Activated T-cell treated with anti-CD3 and anti-CD28 coated beads, Interleukin-2, amount 50 U/mL, for 24 hours (primary cell): ENCODE measurements at regions not wholly inside any gene's neighbourhood (a gene's known extent, or its start where the extent isn't known, plus 50 kb on each side); places are given as distances from the start of the nearest gene placed in this dataset.

Source experiments
- DNase-seq: peaks from one replicate; pipeline ENCODE4 v3.0.0-alpha.2; 2020
- H3K27ac Mint-ChIP-seq: 2 replicates; pipeline ENCODE4 v1.8.0; 2020; ENCODE audit warnings: mild to moderate bottlenecking, mixed read lengths
- H3K27me3 Mint-ChIP-seq: 2 replicates; pipeline ENCODE4 v1.8.0; 2020; ENCODE audit warnings: mixed read lengths
- H3K36me3 Mint-ChIP-seq: 2 replicates; pipeline ENCODE4 v1.8.0; 2020; ENCODE audit warnings: low read depth, mixed read lengths
- H3K4me1 Mint-ChIP-seq: 2 replicates; pipeline ENCODE4 v1.8.0; 2020; ENCODE audit warnings: low read depth, mixed read lengths
- H3K4me3 Mint-ChIP-seq: 2 replicates; pipeline ENCODE4 v1.8.0; 2020; ENCODE audit warnings: mild to moderate bottlenecking, moderate library complexity, mixed read lengths
- H3K9me3 Mint-ChIP-seq: 2 replicates; pipeline ENCODE4 v1.8.0; 2020; ENCODE audit warnings: mixed read lengths

DNA sequence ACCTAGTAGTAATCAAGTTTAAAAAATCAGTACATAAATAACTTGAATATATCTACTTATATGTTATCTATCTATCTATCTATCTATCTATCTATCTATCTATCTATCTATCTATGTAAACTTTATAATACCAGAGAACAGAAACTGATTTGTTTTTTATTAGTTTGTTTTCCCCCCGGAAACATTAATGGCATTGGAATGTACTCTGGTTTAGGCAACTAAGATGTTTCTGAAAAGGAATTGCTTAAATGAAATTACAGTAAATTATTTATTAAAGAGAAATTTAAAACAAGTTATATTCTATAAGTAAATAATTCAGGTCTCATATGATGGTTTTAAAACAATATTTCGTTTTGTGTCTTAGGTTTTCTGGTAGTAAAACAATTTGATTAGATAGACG is 681.0 kb upstream of the ADAMTS5 start:
- DNase-seq, result no peak
- Mint-ChIP-seq H3K4me3 (no peak overlapping the region), H3K4me1 (no peaks in the 10 kb centered on the region), H3K27me3 (no peaks in the 10 kb centered on the region), H3K27ac (no peak overlapping the region), H3K36me3 (no peaks in the 10 kb centered on the region), H3K9me3 (no peaks in the 10 kb centered on the region)

DNA sequence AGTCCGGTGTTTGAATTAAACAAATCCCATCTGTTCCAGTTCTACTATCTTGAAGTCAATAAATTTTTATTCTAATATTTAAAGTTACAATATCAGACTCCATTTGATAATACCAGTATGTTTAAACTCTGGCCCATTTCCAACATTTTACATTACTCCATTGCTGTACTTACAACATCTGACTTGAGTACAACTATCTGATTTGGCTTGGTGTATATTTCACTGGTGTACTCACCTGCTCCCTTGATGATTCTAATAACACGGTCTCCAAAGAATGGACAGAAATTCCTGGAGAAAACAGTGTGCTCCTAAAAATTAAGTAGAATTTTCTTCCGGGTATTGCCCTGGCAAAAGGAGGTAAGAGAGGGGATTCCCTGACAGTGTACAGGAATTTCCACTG is 680.5 kb upstream of the ADAMTS5 start:
- no peak overlapping the region for H3K27ac Mint-ChIP-seq
- no peak for DNase-seq
- no peaks in the 10 kb centered on the region for H3K27me3 Mint-ChIP-seq
- H3K4me1 Mint-ChIP-seq, result no peaks in the 10 kb centered on the region
- no peaks in the 10 kb centered on the region for H3K36me3 Mint-ChIP-seq
- no peak overlapping the region for H3K4me3 Mint-ChIP-seq
- no peaks in the 10 kb centered on the region for H3K9me3 Mint-ChIP-seq

GRCh38 chr21:27646691-27647090 is 679.8 kb upstream of the ADAMTS5 start:
- DNase-seq, result no peak
- Mint-ChIP-seq H3K9me3 (no peaks in the 10 kb centered on the region), H3K27me3 (no peaks in the 10 kb centered on the region), H3K4me3 (no peak overlapping the region), H3K4me1 (no peaks in the 10 kb centered on the region), H3K36me3 (no peaks in the 10 kb centered on the region), H3K27ac (no peak overlapping the region)

- no peak for DNase-seq
- H3K4me3 Mint-ChIP-seq, result no peak overlapping the region
- H3K9me3 Mint-ChIP-seq, result no peaks in the 10 kb centered on the region
- no peak overlapping the region for H3K27ac Mint-ChIP-seq
- no peaks in the 10 kb centered on the region for H3K4me1 Mint-ChIP-seq
- H3K27me3 Mint-ChIP-seq, result no peaks in the 10 kb centered on the region
- no peaks in the 10 kb centered on the region for H3K36me3 Mint-ChIP-seq
Measured at GRCh38 chr21:27646056-27646455, 679.2 kb upstream of the ADAMTS5 start.

GRCh38 chr21:27645285-27645684 is 678.4 kb upstream of the ADAMTS5 start:
- H3K27me3 Mint-ChIP-seq, result no peaks in the 10 kb centered on the region
- H3K4me3 Mint-ChIP-seq, result no peak overlapping the region
- no peaks in the 10 kb centered on the region for H3K36me3 Mint-ChIP-seq
- no peaks in the 10 kb centered on the region for H3K4me1 Mint-ChIP-seq
- no peaks in the 10 kb centered on the region for H3K9me3 Mint-ChIP-seq
- no peak overlapping the region for H3K27ac Mint-ChIP-seq
- DNase-seq, result no peak

DNA sequence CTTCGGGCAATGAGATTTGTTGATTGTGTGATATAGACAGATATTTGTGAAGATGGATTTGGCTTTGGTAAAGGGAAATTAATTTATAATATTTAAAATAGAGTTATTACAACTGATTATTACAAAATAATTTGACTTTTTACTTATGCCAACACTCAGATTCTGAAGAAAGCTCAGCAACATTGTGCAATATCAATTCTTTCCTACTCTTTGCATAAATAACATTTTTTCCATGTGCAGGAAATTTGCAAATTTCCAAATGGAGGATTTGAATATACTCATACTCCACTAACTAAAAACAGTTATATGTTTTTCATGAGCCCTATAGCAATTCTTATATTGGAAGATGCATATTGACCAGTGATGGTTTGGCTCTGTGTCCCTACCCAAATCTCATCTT is 676.4 kb upstream of the ADAMTS5 start:
- Mint-ChIP-seq H3K4me1 (no peaks in the 10 kb centered on the region), H3K4me3 (no peak overlapping the region), H3K9me3 (no peaks in the 10 kb centered on the region)

DNA sequence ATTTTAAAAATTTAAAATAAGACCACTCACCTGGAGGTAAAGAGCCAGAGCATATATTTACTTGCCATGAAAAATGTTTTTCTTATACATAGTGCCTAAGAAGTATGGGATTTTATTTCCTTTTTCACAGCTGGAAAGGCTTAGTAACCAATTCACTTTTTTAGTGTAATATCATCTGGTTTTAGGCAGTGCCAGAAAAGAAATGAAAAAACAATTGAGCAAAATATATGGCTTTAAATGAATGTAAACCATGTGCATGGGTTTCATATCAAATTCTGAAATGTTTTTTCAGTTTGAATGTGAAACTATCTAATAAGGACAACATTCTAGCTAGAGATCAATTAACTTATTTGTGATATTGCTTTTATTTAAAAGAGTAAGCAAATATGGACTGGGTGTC is 672.4 kb upstream of the ADAMTS5 start:
- H3K4me3 Mint-ChIP-seq, result no peak overlapping the region
- H3K4me1 Mint-ChIP-seq, result no peaks in the 10 kb centered on the region
- H3K27me3 Mint-ChIP-seq, result no peaks in the 10 kb centered on the region
- no peak overlapping the region for H3K27ac Mint-ChIP-seq
- H3K36me3 Mint-ChIP-seq, result no peaks in the 10 kb centered on the region
- no peak for DNase-seq
- H3K9me3 Mint-ChIP-seq, result peaks cover 2% of the 10 kb centered on the region

More for the DNA sequence above, 676.4 kb upstream of the ADAMTS5 start:
- H3K27me3 Mint-ChIP-seq, result no peaks in the 10 kb centered on the region
- no peaks in the 10 kb centered on the region for H3K36me3 Mint-ChIP-seq
- no peak for DNase-seq
- no peak overlapping the region for H3K27ac Mint-ChIP-seq

- H3K36me3 Mint-ChIP-seq, result no peaks in the 10 kb centered on the region
Measured at GRCh38 chr21:27636656-27637055, 669.8 kb upstream of the ADAMTS5 start.

DNA sequence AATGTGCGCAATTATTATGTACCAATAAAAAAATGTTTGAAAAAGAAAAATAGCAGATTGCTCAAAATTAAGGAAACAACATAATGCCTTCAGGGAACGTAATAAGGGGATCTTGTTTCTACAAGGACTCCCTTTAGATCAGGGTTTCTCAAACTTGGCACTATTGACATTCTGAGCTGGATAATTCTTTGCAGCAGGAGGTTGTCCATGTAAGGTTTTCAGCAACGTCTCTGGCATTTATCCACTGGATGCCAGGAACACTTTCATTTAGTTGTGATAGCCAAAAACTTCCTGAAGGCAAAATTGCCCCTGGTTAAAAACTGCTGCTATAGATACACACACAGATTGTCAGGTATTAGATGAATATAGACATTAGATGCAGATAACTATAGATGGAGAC is 666.7 kb upstream of the ADAMTS5 start:
- H3K4me1 Mint-ChIP-seq, result no peaks in the 10 kb centered on the region
- no peaks in the 10 kb centered on the region for H3K36me3 Mint-ChIP-seq
- H3K27me3 Mint-ChIP-seq, result no peaks in the 10 kb centered on the region
- no peak overlapping the region for H3K4me3 Mint-ChIP-seq
- peaks cover 2% of the 10 kb centered on the region for H3K9me3 Mint-ChIP-seq
- H3K27ac Mint-ChIP-seq, result no peak overlapping the region
- DNase-seq, result no peak

More at GRCh38 chr21:27636656-27637055, 669.8 kb upstream of the ADAMTS5 start:
- no peak overlapping the region for H3K27ac Mint-ChIP-seq
- H3K9me3 Mint-ChIP-seq, result peaks cover 2% of the 10 kb centered on the region
- DNase-seq, result no peak
- no peak overlapping the region for H3K4me3 Mint-ChIP-seq
- no peaks in the 10 kb centered on the region for H3K27me3 Mint-ChIP-seq
- H3K4me1 Mint-ChIP-seq, result no peaks in the 10 kb centered on the region

- Mint-ChIP-seq H3K27me3 (no peaks in the 10 kb centered on the region), H3K27ac (no peak overlapping the region), H3K9me3 (peaks cover 2% of the 10 kb centered on the region), H3K4me3 (no peak overlapping the region), H3K4me1 (no peaks in the 10 kb centered on the region), H3K36me3 (no peaks in the 10 kb centered on the region)
- DNase-seq, result no peak
Measured at GRCh38 chr21:27631471-27631870, 664.6 kb upstream of the ADAMTS5 start.

DNA sequence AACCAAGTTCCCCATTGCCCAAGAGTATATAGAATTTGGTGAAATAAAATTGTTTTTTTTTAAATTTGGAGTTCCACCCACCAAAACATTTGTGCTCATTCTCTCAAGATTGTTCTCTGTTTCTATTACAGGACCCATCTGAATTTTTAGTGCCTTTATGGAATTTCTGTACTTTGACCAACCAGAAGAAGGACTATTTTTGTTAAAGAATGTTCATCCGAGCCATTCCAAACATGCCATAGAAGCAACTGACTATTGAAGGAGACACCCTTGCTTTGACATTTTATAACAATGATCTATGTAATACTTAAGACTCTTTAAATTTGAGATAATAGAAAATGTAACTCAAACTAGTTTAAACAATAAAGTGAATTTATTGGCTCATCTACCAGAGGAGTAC is 655.7 kb upstream of the ADAMTS5 start:
- no peaks in the 10 kb centered on the region for H3K4me1 Mint-ChIP-seq
- no peaks in the 10 kb centered on the region for H3K27me3 Mint-ChIP-seq
- no peak overlapping the region for H3K4me3 Mint-ChIP-seq
- peaks cover 10% of the 10 kb centered on the region for H3K9me3 Mint-ChIP-seq
- no peaks in the 10 kb centered on the region for H3K36me3 Mint-ChIP-seq
- DNase-seq, result no peak
- H3K27ac Mint-ChIP-seq, result no peak overlapping the region

- Mint-ChIP-seq H3K27ac (no peak overlapping the region), H3K4me3 (no peak overlapping the region), H3K4me1 (no peaks in the 10 kb centered on the region), H3K9me3 (peaks cover 6% of the 10 kb centered on the region), H3K36me3 (no peaks in the 10 kb centered on the region), H3K27me3 (no peaks in the 10 kb centered on the region)
- no peak for DNase-seq
Measured at GRCh38 chr21:27614231-27614630, 647.3 kb upstream of the ADAMTS5 start.

- DNase-seq, result no peak
- Mint-ChIP-seq H3K9me3 (peaks cover 3% of the 10 kb centered on the region), H3K4me3 (no peak overlapping the region), H3K36me3 (no peaks in the 10 kb centered on the region), H3K27ac (no peak overlapping the region), H3K27me3 (no peaks in the 10 kb centered on the region), H3K4me1 (no peaks in the 10 kb centered on the region)
Measured at GRCh38 chr21:27606422-27606821, 639.5 kb upstream of the ADAMTS5 start.

- peaks cover 3% of the 10 kb centered on the region for H3K9me3 Mint-ChIP-seq
- no peaks in the 10 kb centered on the region for H3K36me3 Mint-ChIP-seq
- no peak overlapping the region for H3K4me3 Mint-ChIP-seq
- no peaks in the 10 kb centered on the region for H3K27me3 Mint-ChIP-seq
- no peak overlapping the region for H3K27ac Mint-ChIP-seq
- DNase-seq, result no peak
- no peaks in the 10 kb centered on the region for H3K4me1 Mint-ChIP-seq
Measured at GRCh38 chr21:27596196-27596595, 629.3 kb upstream of the ADAMTS5 start.

- H3K4me1 Mint-ChIP-seq, result no peaks in the 10 kb centered on the region
Measured at GRCh38 chr21:27595716-27596115, 628.8 kb upstream of the ADAMTS5 start.

GRCh38 chr21:27590271-27590670 is 623.4 kb upstream of the ADAMTS5 start:
- Mint-ChIP-seq H3K4me1 (no peaks in the 10 kb centered on the region), H3K27me3 (no peaks in the 10 kb centered on the region), H3K36me3 (no peaks in the 10 kb centered on the region), H3K27ac (no peak overlapping the region), H3K4me3 (no peak overlapping the region), H3K9me3 (peaks cover 2% of the 10 kb centered on the region)
- DNase-seq, result no peak

More at GRCh38 chr21:27595716-27596115, 628.8 kb upstream of the ADAMTS5 start:
- DNase-seq, result no peak
- H3K36me3 Mint-ChIP-seq, result no peaks in the 10 kb centered on the region
- peaks cover 4% of the 10 kb centered on the region for H3K9me3 Mint-ChIP-seq
- no peak overlapping the region for H3K27ac Mint-ChIP-seq
- no peaks in the 10 kb centered on the region for H3K27me3 Mint-ChIP-seq
- no peak overlapping the region for H3K4me3 Mint-ChIP-seq
